HEK293 (cell line): ENCODE measurements at regions not wholly inside any gene's neighbourhood (a gene's known extent, or its start where the extent isn't known, plus 50 kb on each side); places are given as distances from the start of the nearest gene placed in this dataset.

ENCODE experiments used
- ZNF621 ChIP-seq: fragments of 450-650 bp; formaldehyde crosslinking; IDR thresholded peaks from 2 replicates; pipeline ENCODE4 v1.5.1; 2017; ENCODE audit warnings: missing biosample characterization, missing genetic modification characterization
- TF ChIP-seq, protein P1 (sequence below): fragments of 450-650 bp; formaldehyde crosslinking; IDR thresholded peaks from 2 replicates; pipeline ENCODE4 v1.5.1; 2016; ENCODE audit warnings: missing biosample characterization, missing genetic modification characterization
- TF ChIP-seq, protein P2 (sequence below): fragments of 450-650 bp; formaldehyde crosslinking; IDR thresholded peaks from 2 replicates; pipeline ENCODE4 v1.5.1; 2016; ENCODE audit warnings: missing biosample characterization, missing genetic modification characterization
- TF ChIP-seq, protein P3 (sequence below): fragments of 450-650 bp; formaldehyde crosslinking; IDR thresholded peaks from 2 replicates; pipeline ENCODE4 v1.5.1; 2016; ENCODE audit warnings: missing biosample characterization, missing genetic modification characterization

DNA sequence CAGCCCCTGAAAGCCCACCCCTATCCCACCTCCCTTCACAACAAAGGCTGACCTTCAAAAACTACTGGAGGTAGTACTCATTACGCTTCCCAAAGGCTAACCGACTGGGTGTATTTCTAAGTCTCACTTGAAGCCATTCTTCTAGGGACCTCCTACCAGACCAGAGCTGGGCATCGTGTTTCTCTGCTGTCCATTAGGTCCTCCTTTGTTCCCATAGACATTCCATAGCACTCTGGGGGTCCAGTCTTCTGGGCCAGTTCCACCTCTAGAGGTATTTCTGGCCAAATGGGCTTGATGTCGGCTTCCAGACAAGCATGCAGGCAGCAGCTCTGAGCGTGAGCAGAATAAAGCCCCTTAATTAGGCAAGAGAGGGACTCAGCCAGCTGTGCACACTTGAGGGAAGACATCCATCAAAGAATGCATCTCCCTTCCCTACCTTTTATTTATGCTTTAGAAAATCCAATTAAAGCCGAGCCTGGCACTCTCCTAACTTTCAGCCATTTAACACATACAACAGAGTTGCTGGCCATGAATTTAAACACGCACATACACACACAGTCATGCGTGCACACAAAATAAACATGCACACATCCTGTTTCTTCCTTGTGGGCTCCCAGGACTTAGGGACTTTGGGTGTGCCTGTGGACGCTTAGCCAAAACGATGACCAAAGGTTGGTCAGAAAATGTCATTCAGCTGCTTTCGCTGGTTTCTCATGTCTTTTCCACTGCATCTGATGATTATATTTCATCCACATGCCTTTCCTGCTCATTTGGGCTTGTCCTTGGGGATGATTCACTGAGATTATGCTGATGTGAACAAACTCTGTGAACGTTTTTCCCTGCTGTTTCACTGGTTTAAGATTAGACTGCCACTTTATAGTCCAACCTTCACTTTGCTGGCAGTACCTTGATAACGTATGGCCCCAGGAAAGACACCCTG, 362.0 kb upstream of the NFE2L3 start:
- TF ChIP-seq, protein P1, sequence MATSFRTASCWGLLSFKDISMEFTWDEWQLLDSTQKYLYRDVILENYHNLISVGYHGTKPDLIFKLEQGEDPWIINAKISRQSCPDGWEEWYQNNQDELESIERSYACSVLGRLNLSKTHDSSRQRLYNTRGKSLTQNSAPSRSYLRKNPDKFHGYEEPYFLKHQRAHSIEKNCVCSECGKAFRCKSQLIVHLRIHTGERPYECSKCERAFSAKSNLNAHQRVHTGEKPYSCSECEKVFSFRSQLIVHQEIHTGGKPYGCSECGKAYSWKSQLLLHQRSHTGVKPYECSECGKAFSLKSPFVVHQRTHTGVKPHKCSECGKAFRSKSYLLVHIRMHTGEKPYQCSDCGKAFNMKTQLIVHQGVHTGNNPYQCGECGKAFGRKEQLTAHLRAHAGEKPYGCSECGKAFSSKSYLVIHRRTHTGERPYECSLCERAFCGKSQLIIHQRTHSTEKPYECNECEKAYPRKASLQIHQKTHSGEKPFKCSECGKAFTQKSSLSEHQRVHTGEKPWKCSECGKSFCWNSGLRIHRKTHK: no peak
- TF ChIP-seq, protein P2, sequence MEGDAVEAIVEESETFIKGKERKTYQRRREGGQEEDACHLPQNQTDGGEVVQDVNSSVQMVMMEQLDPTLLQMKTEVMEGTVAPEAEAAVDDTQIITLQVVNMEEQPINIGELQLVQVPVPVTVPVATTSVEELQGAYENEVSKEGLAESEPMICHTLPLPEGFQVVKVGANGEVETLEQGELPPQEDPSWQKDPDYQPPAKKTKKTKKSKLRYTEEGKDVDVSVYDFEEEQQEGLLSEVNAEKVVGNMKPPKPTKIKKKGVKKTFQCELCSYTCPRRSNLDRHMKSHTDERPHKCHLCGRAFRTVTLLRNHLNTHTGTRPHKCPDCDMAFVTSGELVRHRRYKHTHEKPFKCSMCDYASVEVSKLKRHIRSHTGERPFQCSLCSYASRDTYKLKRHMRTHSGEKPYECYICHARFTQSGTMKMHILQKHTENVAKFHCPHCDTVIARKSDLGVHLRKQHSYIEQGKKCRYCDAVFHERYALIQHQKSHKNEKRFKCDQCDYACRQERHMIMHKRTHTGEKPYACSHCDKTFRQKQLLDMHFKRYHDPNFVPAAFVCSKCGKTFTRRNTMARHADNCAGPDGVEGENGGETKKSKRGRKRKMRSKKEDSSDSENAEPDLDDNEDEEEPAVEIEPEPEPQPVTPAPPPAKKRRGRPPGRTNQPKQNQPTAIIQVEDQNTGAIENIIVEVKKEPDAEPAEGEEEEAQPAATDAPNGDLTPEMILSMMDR (tag by site-specific recombination): no peak
- TF ChIP-seq, protein P3, sequence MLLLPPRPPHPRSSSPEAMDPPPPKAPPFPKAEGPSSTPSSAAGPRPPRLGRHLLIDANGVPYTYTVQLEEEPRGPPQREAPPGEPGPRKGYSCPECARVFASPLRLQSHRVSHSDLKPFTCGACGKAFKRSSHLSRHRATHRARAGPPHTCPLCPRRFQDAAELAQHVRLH (tag by site-specific recombination): no peak
- TF ChIP-seq ZNF621 (tag by site-specific recombination): no peak
